ENCODE measurements at regions not wholly inside any gene's neighbourhood (a gene's known extent, or its start where the extent isn't known, plus 50 kb on each side); places are given as distances from the start of the nearest gene placed in this dataset.

GRCh38 chr11:109564241-109564640, 142.3 kb downstream of the C11orf87 start:
- no peak for DNase-seq

- DNase-seq = no peak
Measured at GRCh38 chr11:109582470-109582869, 160.5 kb downstream of the C11orf87 start.

GRCh38 chr11:109584001-109584972, 162.3 kb downstream of the C11orf87 start:
- DNase-seq = no peak

GRCh38 chr11:109586789-109587188, 164.8 kb downstream of the C11orf87 start:
- DNase-seq = no peak

GRCh38 chr11:109590782-109591181, 168.8 kb downstream of the C11orf87 start:
- no peak for DNase-seq

- no peak for DNase-seq
Measured at GRCh38 chr11:109597336-109597735, 175.3 kb downstream of the C11orf87 start.

DNA sequence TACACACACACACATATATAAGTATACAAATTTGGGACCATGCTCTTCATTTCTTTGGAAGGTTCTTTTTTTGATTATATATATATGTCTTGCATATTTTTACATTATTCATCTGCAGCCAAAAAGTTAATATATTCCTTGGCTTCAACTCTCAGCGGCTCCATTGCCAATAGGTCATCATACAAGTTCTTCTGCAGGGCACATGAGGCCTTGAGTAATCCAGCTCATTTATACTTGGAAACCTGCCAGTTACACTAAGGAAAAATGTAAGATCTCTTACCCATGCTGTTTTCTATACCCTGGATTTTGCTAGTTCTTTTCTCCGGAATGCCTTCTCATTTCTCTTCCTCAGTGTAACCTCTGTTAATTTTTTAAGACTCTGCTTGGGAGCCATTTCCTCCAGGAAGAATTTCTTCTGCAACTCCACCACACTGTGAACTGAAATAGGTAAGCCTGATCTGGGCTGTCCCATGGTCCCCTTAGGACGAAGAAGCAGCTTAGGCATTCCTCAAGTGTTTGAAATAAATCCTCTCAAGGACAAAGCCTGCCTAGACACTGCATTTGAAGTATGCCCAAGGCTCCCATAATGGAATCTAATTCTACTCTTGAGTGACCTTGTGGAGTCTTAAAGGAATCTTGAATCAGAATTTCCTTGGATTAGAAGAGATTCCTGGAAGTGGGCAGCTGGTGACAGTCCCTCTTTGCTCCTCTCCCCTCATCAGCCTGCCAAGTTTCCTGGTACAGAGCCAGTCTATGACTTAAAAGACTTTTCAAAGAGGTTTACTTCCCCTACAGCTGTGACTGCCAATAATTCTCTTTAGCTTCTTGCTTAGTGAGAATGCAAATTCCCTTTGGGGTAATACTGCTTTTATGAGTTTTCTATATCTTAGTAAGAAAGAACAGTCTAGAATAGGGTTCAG, 182.8 kb downstream of the C11orf87 start:
- no peak for DNase-seq

DNA sequence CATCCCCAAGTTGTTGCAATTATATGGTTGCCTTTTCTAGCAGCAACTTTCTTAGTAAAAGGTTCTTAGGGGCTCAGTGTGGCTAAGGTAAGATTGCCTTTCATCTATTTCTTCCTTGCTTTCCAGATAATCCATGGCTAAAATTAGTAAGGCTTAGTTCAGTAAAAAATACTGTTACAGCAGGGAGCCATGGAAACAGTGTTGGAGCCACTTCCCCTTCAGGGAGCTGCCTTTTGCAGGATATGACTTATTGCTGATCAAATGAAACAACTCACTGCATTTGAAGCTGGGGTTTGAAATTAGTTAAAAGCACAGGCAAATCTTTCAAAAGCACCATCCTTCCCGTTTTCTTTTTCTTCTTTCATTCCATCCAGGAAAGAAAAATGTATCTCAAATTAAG, 184.3 kb downstream of the C11orf87 start:
- DNase-seq = no peak

DNA sequence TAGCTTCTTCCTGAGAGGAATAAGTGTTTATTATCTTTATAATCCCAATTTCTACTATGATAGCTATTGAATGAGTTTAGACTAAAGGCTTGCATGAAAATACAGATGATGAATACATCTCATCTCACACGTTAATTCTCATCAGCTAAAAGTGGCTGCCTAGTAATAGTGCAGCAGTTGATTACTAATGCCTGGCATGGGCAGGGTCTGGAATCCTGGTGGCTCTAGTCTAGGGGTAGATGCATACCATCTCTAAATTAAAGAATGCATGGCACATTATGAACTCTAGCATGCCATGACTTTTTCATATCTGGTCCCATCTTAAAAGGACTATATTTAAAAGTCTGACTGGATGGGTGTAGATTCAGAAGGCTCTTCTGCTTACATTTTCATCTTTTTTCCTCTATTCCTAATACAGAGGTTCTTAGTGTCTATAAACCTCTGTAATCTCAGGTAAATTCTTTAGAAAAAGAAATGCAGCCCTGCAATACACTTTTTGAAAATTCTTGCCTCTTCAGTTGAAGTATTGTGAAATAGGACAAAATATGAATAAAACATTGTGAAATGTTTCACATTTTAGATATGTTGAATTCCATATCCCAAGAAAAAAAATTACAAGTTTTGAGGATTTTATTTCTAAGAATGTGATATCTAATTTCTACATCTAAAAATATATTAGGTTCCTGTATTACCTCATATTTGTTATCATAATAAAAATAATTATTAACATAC, 187.6 kb downstream of the C11orf87 start:
- no peak for DNase-seq

- DNase-seq = no peak
Measured at GRCh38 chr11:109612496-109612895, 190.5 kb downstream of the C11orf87 start.

GRCh38 chr11:109619498-109619897, 197.5 kb downstream of the C11orf87 start:
- DNase-seq = no peak

GRCh38 chr11:109629734-109630133, 207.7 kb downstream of the C11orf87 start:
- no peak for DNase-seq

GRCh38 chr11:109641549-109641948, 219.6 kb downstream of the C11orf87 start:
- DNase-seq = no peak

- no peak for DNase-seq
Measured at GRCh38 chr11:109644152-109644551, 222.2 kb downstream of the C11orf87 start.

- no peak for DNase-seq
Measured at GRCh38 chr11:109648804-109649203, 226.8 kb downstream of the C11orf87 start.

DNA sequence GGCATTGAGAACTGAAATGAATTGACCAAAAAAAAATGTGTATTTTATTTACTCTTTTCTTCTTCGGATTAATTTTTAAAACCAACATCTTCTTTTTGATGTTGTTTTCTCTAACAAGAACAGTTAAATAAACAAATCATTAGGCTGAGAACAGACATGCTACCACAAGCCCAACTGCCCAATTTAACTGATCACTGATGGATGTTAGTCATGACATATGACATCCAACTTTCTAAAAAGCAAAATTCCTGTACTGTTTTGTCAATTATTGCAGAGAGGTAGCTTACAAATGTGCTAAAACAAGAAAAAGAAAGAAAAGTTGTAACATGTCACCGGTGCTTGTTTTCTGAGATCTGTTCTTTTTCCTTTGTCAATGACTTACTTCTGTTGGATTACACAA, 232.1 kb downstream of the C11orf87 start:
- DNase-seq = no peak

DNA sequence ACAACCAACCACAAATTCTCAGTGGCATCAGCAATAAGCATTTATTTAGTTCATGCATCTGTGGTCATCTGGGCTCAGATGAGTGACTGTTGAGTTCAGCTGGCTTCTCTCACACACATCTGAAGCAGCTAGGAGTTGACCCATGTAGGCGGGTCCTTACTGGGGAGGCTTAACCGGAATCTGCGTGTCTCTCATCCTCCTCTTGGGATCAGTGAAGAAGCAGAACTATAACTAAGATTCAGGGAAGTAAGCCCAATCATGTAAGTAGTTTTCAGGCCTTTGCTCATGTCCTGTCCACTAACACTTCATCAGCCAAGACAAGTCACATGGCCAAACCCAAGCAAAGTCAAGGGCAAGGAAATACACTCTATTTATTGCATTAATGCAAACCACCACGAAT, 236.2 kb downstream of the C11orf87 start:
- DNase-seq = no peak

DNA sequence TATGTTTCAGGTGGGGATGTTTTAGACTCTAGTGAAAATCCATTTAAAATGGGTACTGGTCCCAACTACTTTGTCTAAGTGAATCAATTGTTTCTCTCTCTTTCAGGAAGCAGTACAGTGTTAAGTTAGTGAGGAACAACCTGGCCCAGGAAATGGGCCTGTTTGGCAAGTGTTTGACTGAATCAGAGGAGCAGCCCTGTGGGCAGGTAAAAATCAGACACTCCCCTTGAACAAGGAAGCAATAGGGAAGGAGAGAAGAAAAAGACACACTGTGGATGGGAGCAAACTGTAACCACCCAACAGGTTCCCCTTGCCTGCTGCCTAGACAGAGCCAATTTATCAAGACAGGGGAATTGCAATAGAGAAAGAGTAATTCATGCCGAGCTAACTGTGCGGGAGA, 245.7 kb downstream of the C11orf87 start:
- DNase-seq = no peak

DNA sequence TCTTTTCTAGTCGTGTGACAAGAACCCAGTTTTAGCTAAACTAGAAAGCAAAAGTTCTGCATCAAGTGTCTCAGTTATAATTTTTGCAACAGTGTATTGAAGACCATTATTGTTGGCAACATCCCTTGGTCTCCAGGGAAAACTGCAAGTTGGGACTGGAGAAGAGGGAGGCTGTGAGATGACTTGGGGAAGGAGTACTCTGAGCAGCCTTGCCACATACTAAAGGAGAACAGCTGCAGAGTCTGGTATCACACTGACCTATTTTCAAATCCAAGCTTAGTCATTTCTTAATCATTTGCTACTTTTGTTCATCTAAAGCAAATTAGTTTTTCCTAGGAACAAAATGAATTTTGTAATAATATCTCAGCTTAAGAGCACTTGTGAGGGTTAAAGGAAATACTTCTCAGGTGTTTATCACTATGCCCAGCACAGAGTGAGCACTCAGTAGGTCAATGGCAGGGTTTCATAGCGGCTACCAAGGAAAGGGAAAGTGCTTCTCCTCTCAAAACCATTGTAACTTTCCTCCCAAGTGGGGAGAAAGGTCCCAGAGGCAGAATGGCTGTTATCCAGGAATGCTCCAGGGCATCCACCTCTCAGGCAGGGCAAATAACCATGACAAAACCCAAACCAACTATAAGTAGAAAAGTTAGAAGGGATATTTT, 247.1 kb downstream of the C11orf87 start:
- DNase-seq = no peak

DNA sequence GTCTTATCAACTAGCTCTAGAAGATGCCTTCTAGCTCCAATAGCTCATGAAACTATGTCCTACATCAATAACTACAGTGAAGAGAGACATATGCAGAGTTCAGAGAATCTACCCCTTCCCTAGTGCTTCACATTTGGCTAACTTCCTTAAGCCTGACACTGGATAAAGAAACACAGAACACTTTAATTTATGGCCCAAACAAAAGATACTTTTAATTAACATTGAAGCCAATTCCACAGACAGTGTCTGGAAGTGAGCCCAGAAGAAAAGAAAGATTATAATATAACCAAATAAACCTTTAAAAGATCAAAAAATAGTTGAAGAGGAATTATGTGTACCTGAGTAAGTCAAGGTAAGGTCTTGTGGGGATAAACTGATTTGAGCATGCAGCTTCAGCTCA, 255.2 kb downstream of the C11orf87 start:
- no peak for DNase-seq

DNA sequence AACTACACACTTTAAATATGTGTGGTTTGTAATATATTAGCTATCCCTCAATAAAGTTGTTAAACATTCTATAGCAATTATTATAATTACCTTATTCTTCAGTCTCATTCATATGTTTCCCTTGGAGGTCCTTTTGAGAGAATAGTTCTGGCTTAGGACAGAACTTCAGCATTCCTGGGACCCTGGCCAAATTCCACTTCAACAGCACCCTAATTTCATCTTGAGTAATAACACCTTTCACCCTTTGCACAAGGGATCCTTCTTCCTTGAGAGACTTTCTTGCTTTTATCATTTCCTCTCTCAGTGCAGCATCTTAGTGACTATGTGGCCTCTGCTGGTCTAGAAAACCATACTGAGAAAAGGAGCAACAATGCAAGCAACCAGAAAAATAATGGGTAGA, 255.9 kb downstream of the C11orf87 start:
- no peak for DNase-seq

DNA sequence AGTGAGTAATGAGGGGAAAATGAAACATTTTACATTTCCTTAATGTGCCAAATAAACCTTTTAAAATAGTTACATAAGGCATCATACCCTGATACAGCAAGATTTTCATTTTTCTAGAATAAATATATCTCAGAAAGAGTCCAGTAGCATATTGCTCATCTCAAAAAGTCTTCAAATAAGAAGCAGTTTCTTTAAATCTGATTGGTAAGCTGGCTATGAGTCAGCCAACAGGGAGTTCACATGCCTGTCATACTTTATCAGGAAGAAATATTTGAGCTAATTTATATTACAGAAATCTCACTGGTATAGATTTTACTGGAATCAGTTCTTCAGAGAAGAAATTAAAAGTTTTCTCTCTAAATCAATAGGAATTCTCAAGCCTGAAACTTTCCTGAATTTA, 258.1 kb downstream of the C11orf87 start:
- no peak for DNase-seq

Measured in activated effector memory CD4-positive, alpha-beta T cell treated with anti-CD3 and anti-CD28 coated beads, Interleukin-2, amount 50 U/mL, for 16 hours (primary cell).